Keratinocyte (primary cell): ENCODE measurements at regions not wholly inside any gene's neighbourhood (a gene's known extent, or its start where the extent isn't known, plus 50 kb on each side); places are given as distances from the start of the nearest gene placed in this dataset.

ENCODE experiments used
- EZH2 ChIP-seq: IDR thresholded peaks from one replicate; pipeline ENCODE4 v1.6.1; 2012; ENCODE audit warnings: inconsistent platforms, mild to moderate bottlenecking, low read length, moderate library complexity
- TF ChIP-seq, protein P1 (sequence below), 3 experiments: IDR thresholded peaks in 1 of 3; conservative IDR thresholded peaks in 1 of 3; optimal IDR thresholded peaks in 1 of 3; 2 replicates in 2 of 3; 3 replicates in 1 of 3; pipeline versions ENCODE3 to v1.5.1; 2011; ENCODE audit warnings: low read length in 3 of 3, mild to moderate bottlenecking in 3 of 3, moderate library complexity in 2 of 3, control low read depth in 1 of 3, inconsistent platforms in 1 of 3; ENCODE audit not compliant: insufficient read depth in 2 of 3; ENCODE audit errors: extremely low read depth in 1 of 3

DNA sequence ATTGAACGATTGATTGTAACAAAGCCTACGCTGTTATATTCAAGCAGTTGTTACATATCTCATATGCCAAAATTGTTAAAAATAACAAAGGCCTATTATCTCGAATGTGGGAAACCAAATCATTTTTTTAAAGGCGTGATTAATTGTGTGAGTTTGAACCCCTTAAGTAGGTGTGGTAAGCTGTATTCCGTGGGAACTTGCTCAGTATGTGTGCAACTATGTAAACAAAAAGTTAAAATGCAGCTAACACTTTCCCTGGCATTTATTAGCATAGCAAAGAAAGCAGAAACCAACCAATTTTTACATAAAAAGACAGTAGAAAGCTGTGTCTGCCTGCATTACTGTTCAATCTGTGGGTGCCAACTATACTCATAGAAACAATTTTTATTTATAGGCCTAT is 166.0 kb upstream of the HAND2 start:
- TF ChIP-seq EZH2 = no peak
- TF ChIP-seq, protein P1, sequence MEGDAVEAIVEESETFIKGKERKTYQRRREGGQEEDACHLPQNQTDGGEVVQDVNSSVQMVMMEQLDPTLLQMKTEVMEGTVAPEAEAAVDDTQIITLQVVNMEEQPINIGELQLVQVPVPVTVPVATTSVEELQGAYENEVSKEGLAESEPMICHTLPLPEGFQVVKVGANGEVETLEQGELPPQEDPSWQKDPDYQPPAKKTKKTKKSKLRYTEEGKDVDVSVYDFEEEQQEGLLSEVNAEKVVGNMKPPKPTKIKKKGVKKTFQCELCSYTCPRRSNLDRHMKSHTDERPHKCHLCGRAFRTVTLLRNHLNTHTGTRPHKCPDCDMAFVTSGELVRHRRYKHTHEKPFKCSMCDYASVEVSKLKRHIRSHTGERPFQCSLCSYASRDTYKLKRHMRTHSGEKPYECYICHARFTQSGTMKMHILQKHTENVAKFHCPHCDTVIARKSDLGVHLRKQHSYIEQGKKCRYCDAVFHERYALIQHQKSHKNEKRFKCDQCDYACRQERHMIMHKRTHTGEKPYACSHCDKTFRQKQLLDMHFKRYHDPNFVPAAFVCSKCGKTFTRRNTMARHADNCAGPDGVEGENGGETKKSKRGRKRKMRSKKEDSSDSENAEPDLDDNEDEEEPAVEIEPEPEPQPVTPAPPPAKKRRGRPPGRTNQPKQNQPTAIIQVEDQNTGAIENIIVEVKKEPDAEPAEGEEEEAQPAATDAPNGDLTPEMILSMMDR (optimal IDR thresholded peaks at IDR 0.05 in 1 of 3, IDR thresholded peaks at IDR 0.05 in 1 of 3, conservative IDR thresholded peaks at IDR 0.05 in 1 of 3; ENCODE audit: extremely low read depth in 1 of 3, insufficient read depth in 2 of 3, low read length in 3 of 3) = no peak
